Endothelial cell of hepatic sinusoid (primary cell): ENCODE measurements at regions not wholly inside any gene's neighbourhood (a gene's known extent, or its start where the extent isn't known, plus 50 kb on each side); places are given as distances from the start of the nearest gene placed in this dataset.
"Not testable (repeated sequence)": the region's sequence is repeated elsewhere in the genome, so short reads cannot be mapped to it uniquely, and the experiment has no call there.

Experiments used
- in situ Hi-C: cut with HindIII; loops from 2 replicates; pipeline ENCODE4 v1.10.0; 2017; ENCODE audit warnings: low sequenced_read_pairs

- in situ Hi-C loops = no loop called here
These were observed 251.8 kb upstream of the CCDC196 start for GRCh38 chr14:66234411-66234810.

DNA sequence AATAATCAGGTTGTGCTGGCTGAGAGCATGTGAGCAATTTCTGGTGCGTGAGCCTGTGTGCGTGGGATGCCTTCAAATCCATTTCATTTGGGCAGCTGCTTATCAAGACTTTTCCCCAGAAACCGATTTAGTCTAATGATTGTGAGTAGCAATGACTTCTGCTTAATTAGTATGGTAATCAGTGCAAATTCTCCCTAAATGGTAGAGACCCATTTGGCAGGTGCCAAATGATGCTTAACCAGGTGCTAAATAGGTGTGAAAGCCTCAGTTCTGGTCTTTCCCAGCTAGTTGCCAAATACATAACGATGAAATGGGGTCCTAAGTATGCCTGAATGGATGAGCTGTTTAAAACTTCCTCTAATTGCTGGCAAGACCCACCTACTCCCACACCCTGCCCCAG, 248.4 kb upstream of the CCDC196 start:
- in situ Hi-C loops = no loop called here

DNA sequence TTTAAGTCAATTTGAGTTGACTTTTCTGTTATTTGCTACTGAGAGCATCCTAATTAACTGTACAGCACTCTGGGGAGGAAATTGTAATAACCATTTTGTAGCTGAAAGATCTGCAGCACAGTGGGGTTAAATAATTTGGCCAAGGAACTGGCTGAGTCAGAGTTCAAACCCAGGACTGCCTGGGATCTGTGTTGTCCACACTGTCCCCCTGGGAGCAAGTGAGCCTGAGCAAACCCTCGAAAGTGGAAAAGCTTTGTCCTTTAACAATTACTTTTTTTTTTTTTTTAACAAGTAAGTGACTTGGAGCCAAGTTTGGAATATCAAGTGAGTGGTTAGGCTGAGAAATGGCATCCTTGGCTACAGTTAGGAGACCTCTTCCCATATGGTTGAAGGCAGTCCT, 247.2 kb upstream of the CCDC196 start:
- in situ Hi-C loops = no loop called here

DNA sequence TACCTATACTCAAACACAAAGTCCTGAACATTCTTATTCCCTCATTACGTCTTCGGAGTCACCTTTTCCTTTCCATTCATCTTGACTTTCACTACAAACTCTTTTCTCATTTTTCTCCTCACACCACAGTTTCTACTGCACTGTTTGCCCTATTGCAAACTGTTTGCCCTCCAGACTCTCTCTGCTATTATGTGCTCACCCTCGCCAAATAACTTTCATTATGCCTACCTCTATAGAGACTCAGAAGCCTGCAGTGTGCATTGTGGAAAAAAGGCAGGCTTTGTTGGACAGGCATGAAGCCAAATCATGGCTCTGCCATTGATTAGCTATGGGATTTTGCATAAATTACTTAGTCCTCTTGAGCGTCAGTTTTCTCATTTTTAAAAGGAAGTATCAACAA, 246.6 kb upstream of the CCDC196 start:
- in situ Hi-C loops = no loop called here

- in situ Hi-C loops = no loop called here
These were observed 246.1 kb upstream of the CCDC196 start for GRCh38 chr14:66240105-66240504.

GRCh38 chr14:66242001-66242400, 244.2 kb upstream of the CCDC196 start:
- in situ Hi-C loops = no loop called here

DNA sequence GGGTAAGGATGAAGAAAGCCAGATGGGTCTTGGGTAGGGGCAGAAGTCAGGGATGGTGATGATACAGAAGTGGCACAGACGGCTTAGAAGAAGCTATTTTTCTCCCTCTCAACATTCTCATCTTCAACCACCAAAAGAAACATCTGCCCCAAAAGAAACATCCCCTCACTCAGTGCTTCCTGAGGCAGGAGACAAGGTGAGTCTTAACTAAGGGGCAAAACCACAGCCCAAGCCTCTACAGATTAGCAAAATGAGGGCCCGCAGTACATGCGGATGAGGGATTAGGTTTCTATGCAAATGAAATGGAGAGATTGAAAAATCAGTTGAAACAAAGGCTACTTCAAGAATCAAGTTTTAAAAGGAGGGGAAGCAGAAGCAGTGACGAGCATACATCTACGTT, 241.3 kb upstream of the CCDC196 start:
- in situ Hi-C loops = no loop called here

- in situ Hi-C loops = no loop called here
These were observed 238.4 kb upstream of the CCDC196 start for GRCh38 chr14:66247662-66248193.

GRCh38 chr14:66248256-66248655, 237.9 kb upstream of the CCDC196 start:
- in situ Hi-C loops = no loop called here

DNA sequence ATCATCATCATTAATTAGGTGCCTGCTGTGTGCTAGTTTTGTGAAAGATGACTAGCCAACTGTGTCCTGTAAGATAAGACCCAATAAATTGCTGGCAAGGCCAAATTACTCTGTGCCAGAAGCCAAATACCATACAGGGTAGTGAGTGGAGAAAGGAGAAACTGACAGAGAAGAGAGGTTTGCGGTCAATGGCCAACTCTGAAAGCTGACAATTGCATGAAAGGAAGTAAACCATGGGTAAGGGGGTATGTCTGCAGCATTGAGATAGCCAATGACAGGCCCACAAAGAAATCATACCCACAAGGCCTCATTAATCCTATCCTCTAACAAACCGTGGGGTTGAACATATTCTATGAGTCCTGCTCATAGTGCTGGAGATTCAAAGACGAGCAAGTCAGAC, 236.6 kb upstream of the CCDC196 start:
- in situ Hi-C loops = no loop called here

DNA sequence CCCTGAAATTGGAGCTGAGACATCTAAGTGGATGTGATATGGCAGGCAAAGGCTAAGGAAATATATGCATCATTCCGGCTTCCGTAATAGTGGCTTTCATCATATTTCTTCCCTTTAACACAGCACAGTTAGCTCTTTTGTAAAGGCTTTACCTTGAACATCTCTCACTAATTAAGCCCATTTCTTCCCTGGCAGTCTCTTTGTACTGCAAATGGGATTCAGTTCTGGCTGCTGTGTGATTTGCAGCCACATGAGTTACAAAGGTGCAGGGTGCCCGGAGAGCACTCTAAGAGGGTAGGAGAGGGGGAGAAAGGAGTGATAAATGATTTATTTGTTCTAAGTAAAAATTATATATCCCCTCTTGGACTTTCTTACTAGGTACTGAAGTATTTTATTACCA, 232.1 kb upstream of the CCDC196 start:
- in situ Hi-C loops = no loop called here

- in situ Hi-C loops = no loop called here
These were observed 217.3 kb upstream of the CCDC196 start for GRCh38 chr14:66268802-66269334.

DNA sequence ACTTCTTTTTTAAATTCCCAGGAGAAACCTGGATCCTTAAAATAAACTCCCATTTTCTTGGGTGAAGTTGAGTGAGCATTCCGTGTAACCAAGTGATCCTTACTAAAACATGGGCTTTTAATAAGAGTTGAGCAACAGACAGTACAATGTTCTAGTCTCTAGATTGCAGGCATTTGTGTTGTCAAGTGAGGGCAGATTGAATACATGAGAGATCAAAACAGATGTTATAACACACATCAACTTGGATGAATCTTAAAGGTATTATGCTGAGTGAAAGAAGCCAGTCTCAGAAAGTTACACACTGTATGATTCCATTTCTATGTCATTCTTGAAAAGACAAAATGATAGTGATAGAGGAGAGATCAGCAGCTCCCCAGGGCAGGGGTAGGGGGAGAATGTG, 213.9 kb upstream of the CCDC196 start:
- in situ Hi-C loops = no loop called here

DNA sequence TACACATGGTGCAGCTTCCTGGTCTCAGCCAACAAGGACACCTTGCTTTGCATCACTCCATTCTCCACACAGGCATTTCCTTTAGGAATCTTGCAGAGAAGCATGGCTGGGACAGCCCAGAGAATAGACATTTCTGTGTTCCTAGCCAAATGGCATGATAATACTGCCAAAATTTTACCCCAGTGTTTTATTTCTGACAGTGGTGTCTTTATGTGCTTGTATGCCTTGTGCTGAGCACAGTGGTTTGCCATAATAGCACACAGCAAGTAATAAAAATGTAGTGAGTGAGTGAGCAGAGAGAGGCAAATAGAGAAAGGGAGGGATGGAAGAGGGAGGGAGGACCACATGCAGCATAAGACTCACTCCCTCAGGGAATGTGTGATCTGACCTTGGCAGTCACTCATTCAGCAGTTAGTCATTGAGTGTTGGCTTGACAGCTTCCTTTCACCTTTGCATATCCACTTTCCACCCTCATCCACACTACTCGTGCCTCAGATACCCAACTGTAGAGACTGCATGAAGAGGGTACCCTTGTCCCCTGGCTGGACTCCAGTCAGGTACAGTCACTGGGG, 212.8 kb upstream of the CCDC196 start:
- in situ Hi-C loops = no loop called here

- in situ Hi-C loops = not testable (repeated sequence)
These were observed 207.8 kb upstream of the CCDC196 start for GRCh38 chr14:66278418-66278817.

GRCh38 chr14:66281036-66281776, 205.0 kb upstream of the CCDC196 start:
- in situ Hi-C loops = no loop called here

- in situ Hi-C loops = no loop called here
These were observed 201.8 kb upstream of the CCDC196 start for GRCh38 chr14:66284346-66284745.

DNA sequence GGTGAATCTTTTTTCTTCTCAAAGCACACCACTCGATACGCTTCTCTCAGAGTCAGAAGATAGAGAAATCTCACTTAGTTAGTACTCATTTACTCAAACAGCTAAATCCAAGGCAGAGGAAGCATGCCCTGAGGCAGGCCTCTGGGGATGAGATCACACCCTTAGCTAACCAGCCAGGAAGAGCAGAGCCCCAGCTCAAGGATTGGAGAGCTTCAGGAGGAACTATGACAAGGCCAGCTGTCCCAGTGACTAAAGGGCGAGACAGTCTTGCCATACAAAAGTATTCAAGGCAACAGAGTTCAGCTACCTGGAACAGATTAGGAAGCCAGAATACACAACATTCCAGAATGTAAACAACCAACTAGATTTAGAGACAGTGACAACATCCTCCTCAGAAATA, 197.7 kb upstream of the CCDC196 start:
- in situ Hi-C loops = no loop called here

DNA sequence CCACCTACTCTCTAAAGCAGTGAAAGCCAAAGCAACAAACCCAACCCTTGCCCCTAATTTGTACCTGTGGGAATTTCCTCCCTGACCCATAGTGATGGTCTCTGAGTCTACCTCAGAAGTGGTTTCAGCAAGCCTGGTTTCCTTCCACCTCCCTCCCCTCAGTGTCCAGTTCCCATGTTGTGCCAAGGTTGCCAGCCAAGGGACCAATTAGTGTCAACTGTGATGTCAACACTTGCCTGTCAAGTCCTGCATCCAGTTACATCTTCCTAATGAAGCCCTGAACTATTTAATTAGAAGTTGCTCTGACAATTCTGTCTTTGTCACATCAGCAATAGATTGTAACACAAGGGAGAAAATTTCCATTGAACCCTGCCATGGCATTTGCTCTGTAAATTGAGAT, 194.4 kb upstream of the CCDC196 start:
- in situ Hi-C loops = no loop called here

DNA sequence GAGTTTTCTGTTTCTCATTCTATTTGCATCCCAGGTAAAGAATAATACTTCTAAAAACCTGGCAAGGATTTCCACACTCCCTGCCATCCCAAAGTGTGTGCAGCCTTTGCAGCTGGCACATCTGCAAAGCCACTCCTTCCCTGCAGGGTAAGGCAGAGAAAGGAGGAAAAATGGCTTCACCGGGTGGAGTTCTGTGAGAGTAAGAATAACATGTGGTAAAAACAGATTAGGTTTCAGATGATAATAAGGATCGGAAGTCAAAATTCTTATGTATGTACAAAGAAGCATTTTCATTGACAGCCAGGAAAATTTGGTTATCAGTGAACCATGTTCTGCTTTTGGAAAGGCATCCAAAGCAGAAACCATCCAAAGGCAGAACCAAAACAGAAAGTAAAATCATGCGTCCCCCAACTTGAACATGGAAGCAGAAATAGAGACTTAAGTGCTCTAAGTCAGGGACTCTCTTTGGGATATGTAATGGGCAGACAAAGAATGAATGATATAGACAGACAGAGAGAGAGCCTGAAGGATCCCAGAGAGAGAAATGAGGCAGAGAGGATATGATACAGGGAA, 192.6 kb upstream of the CCDC196 start:
- in situ Hi-C loops = no loop called here

- in situ Hi-C loops = no loop called here
These were observed 190.8 kb upstream of the CCDC196 start for GRCh38 chr14:66295386-66295785.

- in situ Hi-C loops = no loop called here
These were observed 185.3 kb upstream of the CCDC196 start for GRCh38 chr14:66300886-66301285.
